ENCODE measurements at regions not wholly inside any gene's neighbourhood (a gene's known extent, or its start where the extent isn't known, plus 50 kb on each side); places are given as distances from the start of the nearest gene placed in this dataset.
A peak's percentile ranks its signal among the peaks of the same experiment; 100 is the strongest.

DNA sequence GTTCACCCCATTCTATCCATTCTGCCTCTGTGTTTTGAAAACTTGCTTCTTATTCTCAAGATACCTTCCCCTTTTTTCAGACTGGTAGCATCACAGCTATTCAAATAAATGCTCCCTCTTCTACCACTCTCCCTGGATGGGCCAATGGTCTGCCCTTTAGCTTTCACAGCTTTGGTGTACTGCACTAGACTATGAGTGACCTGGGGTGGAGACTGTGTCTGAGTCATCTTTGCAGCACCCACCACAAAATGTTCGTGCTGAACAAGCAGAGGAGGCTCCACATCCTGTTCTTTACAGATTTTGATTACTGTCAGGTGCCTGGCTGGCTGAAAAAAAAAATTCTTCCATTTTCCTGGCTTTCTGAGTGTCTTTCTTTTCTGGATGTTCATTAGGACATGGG is 1104.1 kb upstream of the TMEM132C start:
- Histone ChIP-seq H3K9me3 (ENCODE audit: low read depth) (no peaks in the 10 kb centered on the region), H3K27me3 (replicated peaks; ENCODE audit: insufficient read depth) (no peaks in the 10 kb centered on the region), H3K79me2 (ENCODE audit: insufficient read depth) (no peaks in the 10 kb centered on the region), H3K9me2 (ENCODE audit: insufficient read depth) (no peaks in the 10 kb centered on the region), H3K27ac (peak overlapping the region; percentile 45), H3K4me3 (no peak overlapping the region), H3F3A (ENCODE audit: insufficient read depth) (peaks cover 18% of the 10 kb centered on the region; the same call in 1 of the 2 replicates), H3K9ac (peak overlapping the region; percentile 29; the same call in 1 of the 2 replicates), H2AFZ (peak overlapping the region; percentile 46; the same call in 1 of the 2 replicates), H3K4me1 (ENCODE audit: insufficient read depth) (peaks cover 14% of the 10 kb centered on the region), H3K36me3 (ENCODE audit: low read depth) (no peaks in the 10 kb centered on the region), H3K4me2 (ENCODE audit: unreplicated experiment) (no peak overlapping the region), H4K20me1 (ENCODE audit: insufficient read depth) (no peaks in the 10 kb centered on the region)
- in situ Hi-C loops (cut with MboI) = no loop called here
- DNase-seq = peak; percentile 84
- 0 to 4% methylated on average over 1 of the region's 1 CpG for WGBS, 2 experiments (ENCODE audit: low coverage in 1 of 2, low lambda C conversion rate in 2 of 2, missing lambda C conversion rate in 2 of 2)
- no peak for TF ChIP-seq EZH2 (IDR thresholded peaks at IDR 0.05; ENCODE audit: insufficient read depth, poor library complexity, severe bottlenecking)
- TF ChIP-seq EZH2phosphoT487 (IDR thresholded peaks at IDR 0.05; ENCODE audit: insufficient read depth, low read depth) = no peak

GRCh38 chr12:127165567-127166392 is 1101.2 kb upstream of the TMEM132C start:
- no peaks in the 10 kb centered on the region for H3K79me2 ChIP-seq (ENCODE audit: insufficient read depth)
- no peaks in the 10 kb centered on the region for H3K36me3 ChIP-seq (ENCODE audit: low read depth)
- H3F3A ChIP-seq (ENCODE audit: insufficient read depth) = peaks cover 31% of the 10 kb centered on the region; the same call in 1 of the 2 replicates
- peaks cover 29% of the 10 kb centered on the region for H3K4me1 ChIP-seq (ENCODE audit: insufficient read depth)
- peak; percentile 85 for DNase-seq
- no peak for TF ChIP-seq EZH2 (IDR thresholded peaks at IDR 0.05; ENCODE audit: insufficient read depth, poor library complexity, severe bottlenecking)
- no peak for TF ChIP-seq EZH2phosphoT487 (IDR thresholded peaks at IDR 0.05; ENCODE audit: insufficient read depth, low read depth)
- peak overlapping the region; percentile 36 for H3K4me2 ChIP-seq (ENCODE audit: unreplicated experiment)
- peak overlapping the region; percentile 68 for H3K27ac ChIP-seq
- no peaks in the 10 kb centered on the region for H3K9me3 ChIP-seq (ENCODE audit: low read depth)
- H3K9me2 ChIP-seq (ENCODE audit: insufficient read depth) = no peaks in the 10 kb centered on the region
- no peaks in the 10 kb centered on the region for H3K27me3 ChIP-seq (replicated peaks; ENCODE audit: insufficient read depth)
- in situ Hi-C loops (cut with MboI) = no loop called here
- H2AFZ ChIP-seq = peak overlapping the region; percentile 69
- peak overlapping the region; percentile 65 for H3K4me3 ChIP-seq
- H4K20me1 ChIP-seq (ENCODE audit: insufficient read depth) = no peaks in the 10 kb centered on the region
- 16 to 20% methylated on average over 39 to 60 of the region's 69 CpGs for WGBS, 2 experiments (ENCODE audit: low coverage in 1 of 2, low lambda C conversion rate in 2 of 2, missing lambda C conversion rate in 2 of 2)
- peak overlapping the region; percentile 82 for H3K9ac ChIP-seq

DNA sequence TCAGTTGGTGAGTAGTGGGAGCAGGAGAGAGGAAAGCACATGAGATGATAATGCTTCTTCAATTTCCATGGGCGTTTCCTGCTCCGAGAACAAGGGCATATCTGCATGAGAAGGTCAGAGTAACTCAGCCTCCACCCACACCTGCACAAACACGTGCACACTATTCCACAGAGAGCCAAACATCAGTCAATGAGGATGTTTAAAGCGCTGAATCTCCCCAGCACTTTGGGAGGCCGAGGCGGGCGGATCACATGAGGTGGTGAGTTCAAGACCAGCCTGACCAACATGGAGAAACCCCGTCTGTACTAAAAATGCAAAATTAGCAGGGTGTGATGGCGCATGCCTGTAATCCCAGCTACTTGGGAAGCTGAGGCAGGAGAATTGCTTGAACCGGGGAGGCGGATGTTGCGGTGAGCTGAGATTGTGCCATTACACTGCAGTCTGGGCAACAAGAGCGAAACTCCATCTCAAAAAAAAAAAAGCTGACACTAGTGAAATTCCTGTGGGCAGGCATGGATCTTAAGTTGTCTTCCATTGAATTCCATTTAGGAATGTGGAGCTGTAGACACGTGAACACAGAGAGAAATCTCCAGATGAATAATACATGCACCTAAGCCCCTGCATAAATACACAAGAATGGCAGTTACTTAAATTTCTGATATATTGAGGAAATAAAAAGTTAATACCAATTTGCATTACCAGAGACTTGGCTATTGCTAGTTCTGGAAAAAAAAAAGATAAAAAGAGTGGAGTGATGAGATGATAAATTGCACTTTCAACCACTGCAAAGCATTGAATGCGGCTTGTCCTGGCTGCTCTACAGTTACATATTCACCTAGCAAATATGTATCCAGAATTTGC is 1097.4 kb upstream of the TMEM132C start:
- peak; percentile 59 for DNase-seq
- Histone ChIP-seq H3K9me3 (ENCODE audit: low read depth) (no peaks in the 10 kb centered on the region), H3K79me2 (ENCODE audit: insufficient read depth) (no peaks in the 10 kb centered on the region), H2AFZ (no peak overlapping the region), H3F3A (ENCODE audit: insufficient read depth) (peaks cover 34% of the 10 kb centered on the region), H3K9me2 (ENCODE audit: insufficient read depth) (no peaks in the 10 kb centered on the region), H3K36me3 (ENCODE audit: low read depth) (no peaks in the 10 kb centered on the region), H3K4me3 (no peak overlapping the region), H3K9ac (no peak overlapping the region), H3K27me3 (replicated peaks; ENCODE audit: insufficient read depth) (no peaks in the 10 kb centered on the region), H3K4me2 (ENCODE audit: unreplicated experiment) (peak overlapping the region; percentile 32), H3K4me1 (ENCODE audit: insufficient read depth) (peaks cover 28% of the 10 kb centered on the region), H4K20me1 (ENCODE audit: insufficient read depth) (no peaks in the 10 kb centered on the region), H3K27ac (peak overlapping the region; percentile 44; the same call in 1 of the 2 replicates)
- in situ Hi-C loops (cut with MboI) = no loop called here
- 78 to 79% methylated on average over 15 of the region's 15 CpGs for WGBS, 2 experiments (ENCODE audit: low coverage in 1 of 2, low lambda C conversion rate in 2 of 2, missing lambda C conversion rate in 2 of 2)
- TF ChIP-seq EZH2 (IDR thresholded peaks at IDR 0.05; ENCODE audit: insufficient read depth, poor library complexity, severe bottlenecking) (no peak), EZH2phosphoT487 (IDR thresholded peaks at IDR 0.05; ENCODE audit: insufficient read depth, low read depth) (no peak)

All from GM23248 (cell line).